ENCODE measurements at regions not wholly inside any gene's neighbourhood (a gene's known extent, or its start where the extent isn't known, plus 50 kb on each side); places are given as distances from the start of the nearest gene placed in this dataset.

DNA sequence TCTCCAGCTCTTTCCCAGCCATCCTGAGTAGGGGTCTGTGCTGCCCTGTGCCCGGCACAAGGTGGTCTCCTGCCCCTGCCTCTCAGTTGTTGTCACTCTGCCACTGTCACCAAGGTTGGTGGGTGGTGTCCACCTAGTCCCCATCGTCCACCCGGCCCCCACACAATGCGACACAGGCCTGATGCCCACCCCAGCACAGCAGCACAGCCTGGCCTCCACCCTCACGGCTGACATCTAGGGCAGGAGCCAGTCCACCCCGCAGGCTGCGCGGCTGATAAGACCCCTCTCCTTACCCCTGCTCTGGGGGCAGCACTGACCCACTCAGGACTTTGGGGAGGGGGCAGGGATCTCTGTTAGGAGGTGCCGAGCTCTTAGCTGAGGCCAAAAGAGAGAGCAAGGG, 198.3 kb downstream of the LIPI start:
- Histone ChIP-seq H3K4me3 (replicated peaks in 1 of 3; ENCODE audit: insufficient read depth in 1 of 3, low read depth in 2 of 3, low read length in 3 of 3) (no peak overlapping the region), H2AFZ (ENCODE audit: low read length) (no peak overlapping the region), H3K9ac (ENCODE audit: insufficient read depth, low read depth, low read length) (no peak overlapping the region), H4K20me1 (ENCODE audit: insufficient read depth, low read length) (no peaks in the 10 kb centered on the region), H3K27ac (ENCODE audit: extremely low read length, insufficient read depth, low read length) (no peak overlapping the region), H3K27me3 (ENCODE audit: control insufficient read depth in 1 of 2, insufficient read depth in 2 of 2, low read length in 2 of 2) (no peaks in the 10 kb centered on the region), H3K9me3 (ENCODE audit: low read length) (no peaks in the 10 kb centered on the region), H3K36me3 (replicated peaks in 1 of 2; ENCODE audit: control insufficient read depth in 1 of 2, insufficient read depth in 2 of 2, low read length in 2 of 2) (no peaks in the 10 kb centered on the region), H3K79me2 (ENCODE audit: insufficient read depth, low read length) (no peaks in the 10 kb centered on the region), H3K4me1 (ENCODE audit: insufficient read depth, low read length) (no peaks in the 10 kb centered on the region), H3K4me2 (ENCODE audit: low read depth, low read length) (no peak overlapping the region)
- FAIRE-seq, result no peak
- BruUV-seq (replicated peaks), result no TSS peak
- intact Hi-C loops (cut with micrococcal nuclease; ENCODE audit: unreplicated experiment) (no loop called here), in situ Hi-C loops (cut with HindIII; ENCODE audit: extremely low pct_ligation_motif_present, low pct_unique_long_range_greater_than_20kb) (no loop called here)
- DNase-seq (ENCODE audit: low spot score), result no peak
- 67% methylated on average over 5 of the region's 9 CpGs for WGBS (ENCODE audit: low lambda C conversion rate)
- POLR2A ChIA-PET, result no interaction called here
- ATAC-seq, result no peak
- CTCF ChIA-PET (ENCODE audit: low intra/inter-chr PET ratio, low total read pairs), result no interaction called here
- TF ChIP-seq, protein P1, sequence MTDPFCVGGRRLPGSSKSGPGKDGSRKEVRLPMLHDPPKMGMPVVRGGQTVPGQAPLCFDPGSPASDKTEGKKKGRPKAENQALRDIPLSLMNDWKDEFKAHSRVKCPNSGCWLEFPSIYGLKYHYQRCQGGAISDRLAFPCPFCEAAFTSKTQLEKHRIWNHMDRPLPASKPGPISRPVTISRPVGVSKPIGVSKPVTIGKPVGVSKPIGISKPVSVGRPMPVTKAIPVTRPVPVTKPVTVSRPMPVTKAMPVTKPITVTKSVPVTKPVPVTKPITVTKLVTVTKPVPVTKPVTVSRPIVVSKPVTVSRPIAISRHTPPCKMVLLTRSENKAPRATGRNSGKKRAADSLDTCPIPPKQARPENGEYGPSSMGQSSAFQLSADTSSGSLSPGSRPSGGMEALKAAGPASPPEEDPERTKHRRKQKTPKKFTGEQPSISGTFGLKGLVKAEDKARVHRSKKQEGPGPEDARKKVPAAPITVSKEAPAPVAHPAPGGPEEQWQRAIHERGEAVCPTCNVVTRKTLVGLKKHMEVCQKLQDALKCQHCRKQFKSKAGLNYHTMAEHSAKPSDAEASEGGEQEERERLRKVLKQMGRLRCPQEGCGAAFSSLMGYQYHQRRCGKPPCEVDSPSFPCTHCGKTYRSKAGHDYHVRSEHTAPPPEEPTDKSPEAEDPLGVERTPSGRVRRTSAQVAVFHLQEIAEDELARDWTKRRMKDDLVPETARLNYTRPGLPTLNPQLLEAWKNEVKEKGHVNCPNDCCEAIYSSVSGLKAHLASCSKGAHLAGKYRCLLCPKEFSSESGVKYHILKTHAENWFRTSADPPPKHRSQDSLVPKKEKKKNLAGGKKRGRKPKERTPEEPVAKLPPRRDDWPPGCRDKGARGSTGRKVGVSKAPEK (CRISPR knock-in tag; IDR thresholded peaks at IDR 0.05; ENCODE audit: borderline replicate concordance), result no peak
- no peak for TF ChIP-seq GZF1 (CRISPR knock-in tag; IDR thresholded peaks at IDR 0.05)
- no peak for TF ChIP-seq ZFP37 (CRISPR knock-in tag; IDR thresholded peaks at IDR 0.05; ENCODE audit: borderline replicate concordance)
- TF ChIP-seq ZNF781 (CRISPR knock-in tag; IDR thresholded peaks at IDR 0.05; ENCODE audit: borderline replicate concordance, not compliant biosample characterization), result no peak
- TF ChIP-seq, protein P2, sequence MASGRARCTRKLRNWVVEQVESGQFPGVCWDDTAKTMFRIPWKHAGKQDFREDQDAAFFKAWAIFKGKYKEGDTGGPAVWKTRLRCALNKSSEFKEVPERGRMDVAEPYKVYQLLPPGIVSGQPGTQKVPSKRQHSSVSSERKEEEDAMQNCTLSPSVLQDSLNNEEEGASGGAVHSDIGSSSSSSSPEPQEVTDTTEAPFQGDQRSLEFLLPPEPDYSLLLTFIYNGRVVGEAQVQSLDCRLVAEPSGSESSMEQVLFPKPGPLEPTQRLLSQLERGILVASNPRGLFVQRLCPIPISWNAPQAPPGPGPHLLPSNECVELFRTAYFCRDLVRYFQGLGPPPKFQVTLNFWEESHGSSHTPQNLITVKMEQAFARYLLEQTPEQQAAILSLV (CRISPR knock-in tag; IDR thresholded peaks at IDR 0.05; ENCODE audit: borderline replicate concordance), result no peak
- TF ChIP-seq RFXANK (CRISPR knock-in tag; IDR thresholded peaks at IDR 0.05), result no peak
- no peak for TF ChIP-seq NFE2L2 (IDR thresholded peaks at IDR 0.05; ENCODE audit: low read length)
- TF ChIP-seq SP4 (CRISPR knock-in tag; IDR thresholded peaks at IDR 0.05), result no peak
- no peak for TF ChIP-seq NFE2 (CRISPR knock-in tag; IDR thresholded peaks at IDR 0.05)
- no peak for TF ChIP-seq ZNF329 (CRISPR knock-in tag; IDR thresholded peaks at IDR 0.05; ENCODE audit: low read depth)
- TF ChIP-seq TOPORS (CRISPR knock-in tag; IDR thresholded peaks at IDR 0.05), result no peak
- TF ChIP-seq, protein P3, sequence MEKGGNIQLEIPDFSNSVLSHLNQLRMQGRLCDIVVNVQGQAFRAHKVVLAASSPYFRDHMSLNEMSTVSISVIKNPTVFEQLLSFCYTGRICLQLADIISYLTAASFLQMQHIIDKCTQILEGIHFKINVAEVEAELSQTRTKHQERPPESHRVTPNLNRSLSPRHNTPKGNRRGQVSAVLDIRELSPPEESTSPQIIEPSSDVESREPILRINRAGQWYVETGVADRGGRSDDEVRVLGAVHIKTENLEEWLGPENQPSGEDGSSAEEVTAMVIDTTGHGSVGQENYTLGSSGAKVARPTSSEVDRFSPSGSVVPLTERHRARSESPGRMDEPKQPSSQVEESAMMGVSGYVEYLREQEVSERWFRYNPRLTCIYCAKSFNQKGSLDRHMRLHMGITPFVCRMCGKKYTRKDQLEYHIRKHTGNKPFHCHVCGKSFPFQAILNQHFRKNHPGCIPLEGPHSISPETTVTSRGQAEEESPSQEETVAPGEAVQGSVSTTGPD (CRISPR knock-in tag; IDR thresholded peaks at IDR 0.05), result no peak
- no peak for TF ChIP-seq ZNF883 (CRISPR knock-in tag; IDR thresholded peaks at IDR 0.05; ENCODE audit: not compliant biosample characterization)
- no peak for TF ChIP-seq ZNF652 (CRISPR knock-in tag; IDR thresholded peaks at IDR 0.05; ENCODE audit: borderline replicate concordance, low read depth)
- TF ChIP-seq, protein P4, sequence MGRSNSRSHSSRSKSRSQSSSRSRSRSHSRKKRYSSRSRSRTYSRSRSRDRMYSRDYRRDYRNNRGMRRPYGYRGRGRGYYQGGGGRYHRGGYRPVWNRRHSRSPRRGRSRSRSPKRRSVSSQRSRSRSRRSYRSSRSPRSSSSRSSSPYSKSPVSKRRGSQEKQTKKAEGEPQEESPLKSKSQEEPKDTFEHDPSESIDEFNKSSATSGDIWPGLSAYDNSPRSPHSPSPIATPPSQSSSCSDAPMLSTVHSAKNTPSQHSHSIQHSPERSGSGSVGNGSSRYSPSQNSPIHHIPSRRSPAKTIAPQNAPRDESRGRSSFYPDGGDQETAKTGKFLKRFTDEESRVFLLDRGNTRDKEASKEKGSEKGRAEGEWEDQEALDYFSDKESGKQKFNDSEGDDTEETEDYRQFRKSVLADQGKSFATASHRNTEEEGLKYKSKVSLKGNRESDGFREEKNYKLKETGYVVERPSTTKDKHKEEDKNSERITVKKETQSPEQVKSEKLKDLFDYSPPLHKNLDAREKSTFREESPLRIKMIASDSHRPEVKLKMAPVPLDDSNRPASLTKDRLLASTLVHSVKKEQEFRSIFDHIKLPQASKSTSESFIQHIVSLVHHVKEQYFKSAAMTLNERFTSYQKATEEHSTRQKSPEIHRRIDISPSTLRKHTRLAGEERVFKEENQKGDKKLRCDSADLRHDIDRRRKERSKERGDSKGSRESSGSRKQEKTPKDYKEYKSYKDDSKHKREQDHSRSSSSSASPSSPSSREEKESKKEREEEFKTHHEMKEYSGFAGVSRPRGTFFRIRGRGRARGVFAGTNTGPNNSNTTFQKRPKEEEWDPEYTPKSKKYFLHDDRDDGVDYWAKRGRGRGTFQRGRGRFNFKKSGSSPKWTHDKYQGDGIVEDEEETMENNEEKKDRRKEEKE (IDR thresholded peaks at IDR 0.05), result no peak
- no peak for TF ChIP-seq HOXA5 (CRISPR knock-in tag; IDR thresholded peaks at IDR 0.05)
- TF ChIP-seq, protein P5, sequence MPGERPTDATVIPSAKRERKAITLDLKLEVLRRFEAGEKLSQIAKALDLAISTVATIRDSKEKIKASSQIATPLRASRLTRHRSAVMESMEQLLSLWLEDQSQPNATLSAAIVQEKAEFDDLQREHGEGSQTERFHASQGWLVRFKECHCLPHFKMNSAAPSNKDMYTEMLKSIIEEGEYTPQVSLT (CRISPR knock-in tag; IDR thresholded peaks at IDR 0.05; ENCODE audit: borderline replicate concordance, low read depth), result no peak
- no peak for TF ChIP-seq ZNF672 (CRISPR knock-in tag; IDR thresholded peaks at IDR 0.05)
